GM18867 (cell line): ENCODE measurements at regions not wholly inside any gene's neighbourhood (a gene's known extent, or its start where the extent isn't known, plus 50 kb on each side); places are given as distances from the start of the nearest gene placed in this dataset.

ENCODE experiments used
- ATAC-seq: cut with Tn5 transposase; IDR thresholded peaks from one replicate; pipeline ENCODE4 v1.9.1; 2021; ENCODE audit warnings: mild to moderate bottlenecking, moderate library complexity; ENCODE audit not compliant: unreplicated experiment

- no peak for ATAC-seq
Measured at GRCh38 chr4:152164561-152164960, 371.3 kb downstream of the FBXW7 start.

- ATAC-seq = no peak
Measured at GRCh38 chr4:152162331-152162697, 373.6 kb downstream of the FBXW7 start.

GRCh38 chr4:152161676-152162330 lies 374.1 kb downstream of the FBXW7 start:
- no peak for ATAC-seq

DNA sequence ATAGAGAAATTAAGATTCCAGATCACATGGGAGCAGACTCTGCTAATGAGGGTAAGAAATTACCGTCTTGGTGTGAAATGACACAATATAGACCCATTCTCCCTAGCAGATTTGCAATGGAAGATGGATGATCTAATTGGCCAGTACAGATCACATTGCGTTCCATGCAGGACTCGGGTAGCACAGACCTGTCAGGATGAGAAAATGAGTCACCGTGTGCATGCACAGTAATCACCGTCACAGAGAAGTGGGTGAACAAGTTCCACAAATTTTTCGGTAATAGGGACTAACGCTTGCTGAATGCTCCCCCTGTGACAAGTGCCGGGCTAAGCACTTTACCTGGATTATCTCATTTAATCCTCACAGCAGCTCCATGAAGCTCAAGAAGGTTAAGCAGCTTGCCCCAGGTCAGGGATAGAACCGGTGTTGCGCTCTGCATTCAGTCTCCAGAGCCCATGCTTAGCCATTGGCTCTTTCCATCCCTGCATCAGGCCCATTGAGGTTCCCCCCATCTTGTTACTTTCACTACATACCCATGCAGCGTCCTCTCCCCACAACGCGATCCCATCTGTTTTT lies 375.6 kb downstream of the FBXW7 start:
- no peak for ATAC-seq

GRCh38 chr4:152159773-152160172 lies 376.1 kb downstream of the FBXW7 start:
- no peak for ATAC-seq

DNA sequence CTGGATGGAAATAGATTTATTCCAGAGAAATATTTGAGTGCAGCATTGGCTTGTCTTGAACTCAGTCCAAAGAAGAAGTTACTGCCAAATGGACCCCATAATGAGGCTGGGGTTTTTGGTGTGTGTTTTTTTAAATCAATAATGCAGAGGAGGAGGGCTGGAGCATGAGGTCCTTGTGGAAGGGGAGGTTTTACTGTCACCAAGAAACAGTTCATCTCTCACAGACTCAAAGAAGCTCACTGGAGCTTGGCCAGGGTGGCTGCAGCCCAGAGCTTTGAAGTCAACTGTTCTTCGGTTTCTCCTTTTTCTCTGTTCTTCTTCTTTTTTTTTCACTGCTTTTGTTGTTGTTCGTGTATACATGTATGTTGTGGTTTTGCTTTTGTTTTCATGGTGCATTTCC lies 377.7 kb downstream of the FBXW7 start:
- no peak for ATAC-seq

DNA sequence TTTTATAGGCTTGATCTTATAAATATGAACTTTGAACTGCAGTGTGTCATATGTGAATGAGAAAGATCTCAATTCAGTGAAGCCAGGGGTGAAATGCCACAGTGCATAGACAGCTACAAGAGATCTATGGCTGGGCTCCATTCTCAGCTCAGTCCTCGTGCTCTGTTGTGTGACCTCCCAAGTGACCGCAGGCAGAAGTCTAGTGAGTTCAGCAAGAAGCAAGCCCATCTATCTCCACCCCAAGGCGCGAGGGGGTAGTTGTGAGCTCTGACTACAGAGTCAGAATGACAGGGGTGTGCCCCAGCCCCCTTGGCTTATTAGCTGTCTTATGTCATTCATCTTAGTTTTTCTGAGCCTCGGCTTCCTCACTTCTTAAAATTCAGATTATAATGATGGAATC lies 378.3 kb downstream of the FBXW7 start:
- ATAC-seq = no peak

DNA sequence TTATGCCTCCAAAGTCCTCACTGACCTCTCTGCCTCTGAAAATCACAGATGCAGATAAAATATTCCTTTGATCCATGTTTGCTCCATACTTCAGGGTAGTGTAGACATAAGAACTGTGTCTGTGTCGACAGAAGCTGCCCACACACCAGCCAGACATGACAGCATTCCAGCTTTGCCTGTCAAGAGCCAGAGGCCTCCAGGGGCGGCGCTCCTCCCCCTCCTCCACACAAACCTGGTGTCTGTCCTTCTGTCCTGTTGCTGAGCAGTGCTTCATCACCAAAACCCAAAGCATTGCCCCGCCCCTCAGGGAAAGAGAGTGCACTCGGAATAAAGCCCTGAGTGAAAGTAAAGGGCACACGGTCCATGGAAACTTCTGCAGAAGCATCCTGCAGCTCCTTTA lies 379.4 kb downstream of the FBXW7 start:
- ATAC-seq = no peak

DNA sequence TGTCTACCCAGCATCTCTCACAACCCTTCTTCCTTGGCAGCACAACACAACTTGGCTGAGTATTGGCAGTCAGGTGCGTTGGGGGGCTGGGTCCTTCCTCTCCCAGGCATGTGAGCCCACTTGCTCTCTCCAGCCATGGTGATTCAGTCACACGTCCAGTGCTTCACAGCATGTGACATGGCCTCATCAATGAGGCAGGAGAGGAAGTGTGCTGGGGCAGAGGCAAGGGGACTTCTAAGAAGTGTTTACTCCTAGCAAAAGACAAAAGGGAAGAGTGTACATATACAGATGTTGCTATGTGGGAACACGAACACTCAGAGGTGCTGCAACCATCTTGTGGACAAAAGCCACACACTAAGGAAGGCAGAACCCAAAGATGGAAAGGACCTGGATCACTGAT lies 380.8 kb downstream of the FBXW7 start:
- no peak for ATAC-seq

DNA sequence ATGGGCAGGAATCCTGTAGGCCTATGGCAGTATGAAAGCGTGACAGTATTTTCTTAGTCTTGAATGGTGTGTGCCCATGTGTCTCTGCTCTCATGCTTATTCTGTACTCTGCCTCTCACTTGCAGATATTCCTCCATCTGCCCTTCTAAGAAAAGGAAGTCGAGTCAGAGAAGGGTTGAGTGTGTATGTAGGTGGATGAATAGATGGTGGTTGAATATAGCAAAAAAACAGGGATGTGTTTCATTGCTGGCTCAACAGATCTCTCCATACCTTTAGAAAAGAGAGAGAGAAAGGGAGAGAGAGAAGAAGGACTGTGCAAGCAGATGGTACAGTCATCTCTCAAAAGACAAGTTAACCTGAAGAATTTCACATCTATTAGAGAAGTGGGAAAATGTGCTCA lies 381.5 kb downstream of the FBXW7 start:
- no peak for ATAC-seq

GRCh38 chr4:152153476-152154270 lies 382.2 kb downstream of the FBXW7 start:
- ATAC-seq = no peak

DNA sequence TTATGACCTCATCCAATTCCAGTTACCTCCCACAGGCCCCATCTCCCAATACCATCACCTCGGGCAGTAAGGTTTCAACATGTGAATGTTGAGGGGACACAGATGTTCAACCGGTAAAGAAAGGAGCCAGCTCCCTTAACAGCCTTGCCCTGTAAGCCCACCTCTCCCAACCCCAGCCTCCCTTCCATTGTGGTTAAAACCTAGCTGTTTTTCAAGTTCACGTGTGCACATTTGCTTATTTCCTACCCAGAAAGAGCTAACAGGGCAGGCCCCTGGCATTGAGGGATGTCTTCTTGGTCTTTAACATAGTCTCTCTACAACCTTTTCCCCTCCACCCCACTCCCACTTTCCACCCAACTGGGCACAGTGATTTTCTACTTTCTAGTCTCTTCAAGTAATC lies 385.7 kb downstream of the FBXW7 start:
- no peak for ATAC-seq

- no peak for ATAC-seq
Measured at GRCh38 chr4:152149745-152150144, 386.1 kb downstream of the FBXW7 start.

GRCh38 chr4:152148057-152148456 lies 387.2 kb upstream of the GATB start:
- no peak for ATAC-seq

DNA sequence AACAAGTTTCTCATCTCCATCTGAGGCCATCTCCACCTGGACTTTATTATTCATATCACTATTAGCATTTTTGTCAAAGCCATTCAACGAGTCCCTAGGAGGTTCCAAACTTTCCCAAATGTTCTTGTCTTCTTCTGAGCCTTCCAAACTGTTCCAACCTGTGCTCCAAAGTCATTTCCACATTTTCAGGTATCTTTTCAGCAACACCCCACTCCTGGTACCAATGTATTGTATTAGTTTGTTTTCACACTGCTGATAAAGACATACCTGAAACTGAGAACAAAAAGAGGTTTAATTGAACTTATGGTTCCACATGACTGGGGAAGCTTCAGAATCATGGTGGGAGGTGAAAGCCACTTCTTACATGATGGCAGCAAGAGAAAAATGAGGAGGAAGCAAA lies 385.4 kb upstream of the GATB start:
- ATAC-seq = no peak

- no peak for ATAC-seq
Measured at GRCh38 chr4:152143806-152144205, 383.0 kb upstream of the GATB start.

- ATAC-seq = no peak
Measured at GRCh38 chr4:152138451-152138850, 377.6 kb upstream of the GATB start.

DNA sequence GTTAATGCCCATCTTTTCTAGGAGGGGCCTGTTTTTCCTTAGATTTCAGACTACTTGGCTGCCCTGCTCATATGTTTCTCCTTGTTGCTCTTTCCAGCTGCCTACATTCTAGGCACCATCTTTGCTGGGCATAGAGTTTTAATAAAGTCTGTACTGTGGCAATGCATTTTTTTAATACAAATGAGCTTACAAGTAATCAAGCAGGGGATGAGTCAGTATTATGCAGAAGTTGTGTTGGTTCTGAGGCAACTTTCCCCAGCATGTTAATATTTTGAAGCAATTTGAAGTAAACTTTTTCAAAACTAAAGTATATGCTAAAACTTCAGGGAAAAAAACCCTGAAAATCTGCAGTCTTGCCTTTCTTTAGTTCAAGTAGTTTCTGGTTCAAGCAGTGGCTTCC lies 372.0 kb upstream of the GATB start:
- ATAC-seq = no peak

- ATAC-seq = no peak
Measured at GRCh38 chr4:152128356-152128755, 367.5 kb upstream of the GATB start.

GRCh38 chr4:152126238-152126637 lies 365.4 kb upstream of the GATB start:
- no peak for ATAC-seq

DNA sequence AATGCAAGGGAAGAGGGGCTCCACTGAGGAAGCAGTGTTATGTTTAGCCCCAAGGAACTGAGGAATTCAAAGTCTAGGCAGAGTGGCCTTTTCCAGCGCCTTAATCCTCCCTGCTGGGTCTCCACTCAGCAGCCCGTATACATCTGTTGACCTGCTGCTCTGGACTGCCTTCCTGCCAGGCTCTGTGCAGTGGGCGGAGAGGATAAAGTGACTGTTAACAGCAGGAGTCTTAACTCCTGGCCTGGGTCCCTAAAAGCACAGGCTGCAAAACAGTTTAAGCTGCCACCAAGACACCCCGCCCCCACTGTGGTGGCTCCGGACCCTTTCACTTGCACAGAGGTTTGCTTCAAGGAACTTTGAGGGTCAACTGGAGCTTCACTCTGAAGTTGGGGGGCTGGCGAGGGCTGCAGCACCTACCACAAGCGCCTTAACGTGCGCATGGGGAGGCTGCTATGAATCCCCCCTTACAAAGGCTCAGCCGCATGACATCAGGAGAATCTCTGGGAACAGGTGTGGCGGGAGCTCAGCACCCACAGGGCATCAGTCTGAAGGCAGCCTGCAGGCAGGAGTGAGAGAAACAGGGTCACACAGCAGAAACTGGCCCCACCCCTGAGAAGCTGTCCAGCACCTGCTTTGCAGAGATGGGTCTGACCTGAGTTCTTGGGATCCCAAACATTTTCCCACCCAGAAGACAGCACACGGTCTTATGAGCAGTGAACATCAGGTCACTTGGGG lies 358.2 kb upstream of the GATB start:
- ATAC-seq = no peak
